Activated CD4-positive, alpha-beta memory T cell treated with anti-CD3 and anti-CD28 coated beads for 36 hours (primary cell): ENCODE measurements at regions not wholly inside any gene's neighbourhood (a gene's known extent, or its start where the extent isn't known, plus 50 kb on each side); places are given as distances from the start of the nearest gene placed in this dataset.
"Not testable (repeated sequence)": the region's sequence is repeated elsewhere in the genome, so short reads cannot be mapped to it uniquely, and the experiment has no call there.

Experiments
- CTCF ChIA-PET: fragments of 350-600 bp; sonication (Branson Sonifier 250); formaldehyde crosslinking; loops from one replicate; lab custom pipeline; 2021; ENCODE audit warnings: antibody characterized with exemption, inconsistent platforms; lab: Charles Lee
- POLR2A ChIA-PET: fragments of 350-600 bp; sonication (Branson Sonifier 250); formaldehyde crosslinking; loops from one replicate; lab custom pipeline; 2021; ENCODE audit warnings: antibody characterized with exemption; lab: Charles Lee
- DNase-seq: peaks from one replicate; pipeline ENCODE4 v3.0.0-alpha.2; 2020
- H3K27ac Mint-ChIP-seq: one replicate; pipeline ENCODE4 v1.8.0; 2021; ENCODE audit warnings: mixed read lengths
- H3K27me3 Mint-ChIP-seq: one replicate; pipeline ENCODE4 v1.8.0; 2021; ENCODE audit warnings: mixed read lengths
- H3K36me3 Mint-ChIP-seq: one replicate; pipeline ENCODE4 v1.8.0; 2021; ENCODE audit warnings: mixed read lengths
- H3K4me1 Mint-ChIP-seq: one replicate; pipeline ENCODE4 v1.8.0; 2021; ENCODE audit warnings: low read depth, mixed read lengths
- H3K4me3 Mint-ChIP-seq: one replicate; pipeline ENCODE4 v1.8.0; 2021; ENCODE audit warnings: mild to moderate bottlenecking, mixed read lengths
- H3K9me3 Mint-ChIP-seq: one replicate; pipeline ENCODE4 v1.8.0; 2021; ENCODE audit warnings: mixed read lengths
- intact Hi-C: fragments of 100-400 bp; cut with micrococcal nuclease; formaldehyde crosslinking; loops from one replicate; pipeline ENCODE4 v1.15.1; 2023

DNA sequence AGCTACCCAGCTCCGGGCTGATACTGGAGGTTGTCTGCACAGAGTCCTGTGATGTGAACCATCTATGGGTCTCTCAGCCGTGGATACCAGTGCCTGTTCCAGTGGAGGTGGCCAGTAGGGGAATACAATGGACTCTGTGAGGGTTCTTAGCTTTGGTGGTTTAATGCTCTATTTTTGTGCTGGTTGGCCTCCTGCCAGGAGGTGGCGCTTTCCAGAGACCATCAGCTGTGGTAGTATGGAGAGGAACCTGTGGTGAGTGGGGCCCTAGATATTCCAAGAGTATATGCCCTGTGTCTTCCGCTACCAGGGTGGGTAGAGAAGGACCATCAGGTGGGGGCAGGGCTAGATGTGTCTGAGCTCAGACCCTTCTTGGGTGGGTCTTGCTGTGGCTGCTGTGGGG, 103.0 kb upstream of the RXFP1 start:
- H3K36me3 Mint-ChIP-seq, DNase-seq, intact Hi-C loops, H3K9me3 Mint-ChIP-seq, H3K4me1 Mint-ChIP-seq, H3K27ac Mint-ChIP-seq, H3K4me3 Mint-ChIP-seq, CTCF ChIA-PET, H3K27me3 Mint-ChIP-seq, POLR2A ChIA-PET: not testable (repeated sequence)

DNA sequence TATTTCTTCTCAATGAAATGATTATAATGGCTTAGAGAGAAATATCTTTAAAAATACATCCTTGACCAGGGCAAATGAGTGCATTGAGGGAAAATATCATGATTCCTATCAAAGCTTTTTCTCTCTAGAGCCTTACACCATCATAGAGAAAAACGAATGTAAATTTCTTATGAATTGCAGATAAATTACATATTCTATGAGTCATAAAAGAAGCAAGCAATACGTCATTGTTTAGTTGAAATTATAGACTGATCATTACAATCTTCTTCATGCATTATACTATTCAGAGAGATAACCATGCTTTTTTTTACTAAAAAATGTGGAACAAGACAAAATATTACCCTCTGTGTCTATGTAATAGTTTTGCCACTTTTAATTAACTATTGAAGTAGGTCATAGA, 100.9 kb upstream of the RXFP1 start:
- no peaks in the 10 kb centered on the region for H3K9me3 Mint-ChIP-seq
- H3K36me3 Mint-ChIP-seq: no peaks in the 10 kb centered on the region
- intact Hi-C loops: no loop called here
- no peak for DNase-seq
- POLR2A ChIA-PET: no interaction called here
- no peaks in the 10 kb centered on the region for H3K27me3 Mint-ChIP-seq
- CTCF ChIA-PET: no interaction called here
- H3K4me3 Mint-ChIP-seq: no peak overlapping the region
- no peaks in the 10 kb centered on the region for H3K4me1 Mint-ChIP-seq
- no peak overlapping the region for H3K27ac Mint-ChIP-seq

DNA sequence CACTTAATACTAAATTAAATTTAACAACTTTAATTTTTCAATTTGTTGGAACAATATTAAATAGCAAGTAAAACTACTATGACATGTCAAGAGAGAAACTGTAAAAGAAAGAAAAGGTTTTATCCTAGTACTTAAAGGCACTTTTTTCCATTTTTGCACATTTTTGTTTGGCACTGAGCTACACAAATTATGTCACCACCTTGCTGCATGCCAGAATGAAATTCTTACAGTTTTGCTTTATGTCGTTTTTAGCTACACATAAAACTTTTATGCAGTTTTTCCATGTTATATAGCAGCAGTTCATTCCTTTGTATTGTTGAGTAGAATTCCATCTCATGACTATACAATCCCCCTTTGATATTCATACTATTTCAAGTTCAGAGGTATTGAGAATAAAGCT, 99.1 kb upstream of the RXFP1 start:
- DNase-seq: no peak
- ChIA-PET POLR2A (no interaction called here), CTCF (no interaction called here)
- intact Hi-C loops: no loop called here
- Mint-ChIP-seq H3K27ac (no peak overlapping the region), H3K27me3 (no peaks in the 10 kb centered on the region), H3K9me3 (no peaks in the 10 kb centered on the region), H3K36me3 (no peaks in the 10 kb centered on the region), H3K4me3 (no peak overlapping the region), H3K4me1 (no peaks in the 10 kb centered on the region)

DNA sequence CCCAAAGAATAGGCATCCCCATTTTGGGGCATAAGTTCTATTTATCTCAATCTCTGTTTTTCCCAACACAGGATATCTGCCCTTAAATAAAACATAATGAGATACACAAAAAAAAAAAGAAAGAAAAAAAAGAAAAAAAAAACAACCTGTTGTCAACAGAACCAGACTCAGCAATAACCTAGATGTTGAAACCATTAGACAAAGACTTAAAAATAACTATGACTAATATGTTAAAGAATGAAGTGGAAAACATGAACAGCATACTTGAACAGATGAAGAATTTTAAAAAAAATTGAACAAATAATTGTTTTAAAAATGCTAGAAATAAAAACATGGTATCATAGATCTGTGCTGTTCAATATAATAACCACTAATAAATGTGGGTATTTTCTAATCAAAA, 93.4 kb upstream of the RXFP1 start:
- Mint-ChIP-seq H3K27ac (no peak overlapping the region), H3K36me3 (no peaks in the 10 kb centered on the region), H3K4me1 (no peaks in the 10 kb centered on the region), H3K4me3 (no peak overlapping the region), H3K27me3 (peaks cover 4% of the 10 kb centered on the region), H3K9me3 (no peaks in the 10 kb centered on the region)
- ChIA-PET POLR2A (no interaction called here), CTCF (no interaction called here)
- no peak for DNase-seq
- intact Hi-C loops: no loop called here

DNA sequence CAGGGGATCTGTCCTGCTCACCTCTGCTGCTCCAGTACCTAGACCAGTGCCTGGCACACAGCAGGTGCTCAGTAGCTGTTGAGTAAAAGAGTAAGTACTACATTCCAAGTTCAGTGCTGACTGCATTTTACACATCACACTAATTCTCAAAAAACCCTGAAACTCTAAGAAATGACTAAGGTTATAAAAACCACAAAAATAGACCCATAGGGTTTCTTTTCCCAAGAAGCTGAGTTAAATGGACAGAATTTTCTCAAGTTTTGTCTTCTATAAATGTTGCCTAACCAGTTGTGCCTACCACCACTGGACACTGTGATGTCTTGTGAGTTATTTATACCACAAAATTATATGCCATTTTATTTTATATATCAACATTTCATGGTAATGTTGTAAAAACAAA, 78.9 kb upstream of the RXFP1 start:
- no peak for DNase-seq
- no peaks in the 10 kb centered on the region for H3K27me3 Mint-ChIP-seq
- H3K27ac Mint-ChIP-seq: no peak overlapping the region
- POLR2A ChIA-PET: no interaction called here
- H3K36me3 Mint-ChIP-seq: no peaks in the 10 kb centered on the region
- CTCF ChIA-PET: no interaction called here
- H3K4me3 Mint-ChIP-seq: no peak overlapping the region
- intact Hi-C loops: no loop called here
- H3K4me1 Mint-ChIP-seq: no peaks in the 10 kb centered on the region
- no peaks in the 10 kb centered on the region for H3K9me3 Mint-ChIP-seq

DNA sequence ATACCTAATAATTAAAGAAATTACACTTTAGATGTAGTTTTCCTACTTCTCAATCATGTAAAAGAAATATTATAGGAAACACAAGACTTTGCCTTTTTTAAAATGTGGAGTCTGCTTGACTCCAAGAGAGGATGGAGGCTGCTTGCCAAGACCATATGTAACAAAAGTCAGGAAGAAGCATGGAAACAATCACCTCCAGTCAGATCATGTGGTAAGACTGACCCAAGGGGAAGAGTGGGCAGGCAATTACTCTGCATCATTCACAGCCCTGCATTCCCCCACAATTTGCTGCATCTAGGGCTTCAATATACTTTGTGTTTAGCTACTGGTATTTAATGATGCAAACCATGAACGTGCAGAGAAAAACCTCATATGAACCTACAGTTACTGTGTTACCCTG, 78.0 kb upstream of the RXFP1 start:
- no peak for DNase-seq
- POLR2A ChIA-PET: no interaction called here
- Mint-ChIP-seq H3K27ac (no peak overlapping the region), H3K9me3 (no peaks in the 10 kb centered on the region), H3K36me3 (no peaks in the 10 kb centered on the region), H3K4me3 (no peak overlapping the region), H3K27me3 (no peaks in the 10 kb centered on the region), H3K4me1 (no peaks in the 10 kb centered on the region)
- intact Hi-C loops: no loop called here
- CTCF ChIA-PET: no interaction called here

DNA sequence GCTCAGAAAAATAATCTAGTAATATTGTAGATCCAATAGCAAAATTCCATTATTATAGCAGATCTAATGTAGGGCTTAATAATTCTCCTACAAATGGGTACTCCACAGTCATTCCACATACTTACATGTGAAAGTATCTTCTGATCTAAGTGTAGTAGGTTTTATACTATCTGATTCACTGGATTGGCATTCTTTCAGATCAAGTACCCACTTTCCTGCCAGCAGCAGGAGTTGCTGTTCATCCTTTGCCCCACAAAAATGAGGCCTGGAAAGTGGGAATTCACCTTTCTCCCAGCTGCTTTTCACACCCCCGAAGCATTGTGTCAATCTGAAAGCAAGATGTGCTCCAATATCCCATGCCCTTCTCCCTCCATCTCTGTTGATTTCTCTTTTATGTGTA, 77.1 kb upstream of the RXFP1 start:
- no peaks in the 10 kb centered on the region for H3K27me3 Mint-ChIP-seq
- no peaks in the 10 kb centered on the region for H3K4me1 Mint-ChIP-seq
- CTCF ChIA-PET: no interaction called here
- no peak overlapping the region for H3K4me3 Mint-ChIP-seq
- intact Hi-C loops: no loop called here
- DNase-seq: no peak
- POLR2A ChIA-PET: no interaction called here
- H3K27ac Mint-ChIP-seq: no peak overlapping the region
- H3K36me3 Mint-ChIP-seq: no peaks in the 10 kb centered on the region
- no peaks in the 10 kb centered on the region for H3K9me3 Mint-ChIP-seq

DNA sequence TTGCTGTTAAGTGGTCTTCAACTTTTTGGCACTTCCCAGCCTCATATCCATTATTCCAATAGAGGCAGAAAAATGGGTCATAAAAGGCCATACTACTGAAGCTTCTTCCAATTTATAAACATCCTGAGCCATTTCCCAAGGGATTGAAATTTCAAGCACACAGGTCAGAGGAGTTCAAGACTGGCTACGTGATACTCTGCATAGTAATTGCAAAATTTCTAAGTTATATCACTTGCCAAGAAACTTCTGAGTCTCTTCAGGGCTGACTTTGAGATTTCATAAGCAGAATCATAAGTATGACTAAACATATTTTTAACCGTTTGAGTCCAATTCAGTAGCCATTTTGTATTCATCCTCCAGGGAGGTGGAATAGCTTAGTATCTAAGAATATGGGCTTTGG, 75.6 kb upstream of the RXFP1 start:
- POLR2A ChIA-PET: no interaction called here
- CTCF ChIA-PET: no interaction called here
- DNase-seq: no peak
- intact Hi-C loops: no loop called here
- Mint-ChIP-seq H3K4me1 (no peaks in the 10 kb centered on the region), H3K4me3 (no peak overlapping the region), H3K27me3 (no peaks in the 10 kb centered on the region), H3K27ac (no peak overlapping the region), H3K36me3 (no peaks in the 10 kb centered on the region), H3K9me3 (no peaks in the 10 kb centered on the region)

DNA sequence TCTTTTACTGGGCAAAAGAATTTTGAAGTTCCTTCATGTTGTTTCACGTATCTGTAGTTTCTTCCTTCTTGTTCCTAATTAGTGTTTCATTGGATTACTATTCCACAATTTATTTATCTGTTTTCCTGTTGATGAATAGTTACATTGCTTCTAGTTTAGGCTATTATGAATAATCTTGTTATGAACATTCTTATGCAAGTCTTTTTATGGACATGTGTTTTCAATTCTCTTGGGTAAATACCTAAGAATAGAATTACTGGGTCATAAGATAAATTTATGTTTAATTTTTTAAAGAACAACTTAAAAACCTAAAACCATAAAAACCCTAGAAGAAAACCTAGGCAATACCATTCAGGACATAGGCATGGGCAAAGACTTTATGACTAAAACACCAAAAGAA, 70.9 kb upstream of the RXFP1 start:
- no peaks in the 10 kb centered on the region for H3K4me1 Mint-ChIP-seq
- intact Hi-C loops: no loop called here
- H3K4me3 Mint-ChIP-seq: no peak overlapping the region
- H3K36me3 Mint-ChIP-seq: no peaks in the 10 kb centered on the region
- DNase-seq: no peak
- no peaks in the 10 kb centered on the region for H3K27me3 Mint-ChIP-seq
- no peak overlapping the region for H3K27ac Mint-ChIP-seq
- peaks cover 3% of the 10 kb centered on the region for H3K9me3 Mint-ChIP-seq
- CTCF ChIA-PET: no interaction called here
- POLR2A ChIA-PET: no interaction called here

DNA sequence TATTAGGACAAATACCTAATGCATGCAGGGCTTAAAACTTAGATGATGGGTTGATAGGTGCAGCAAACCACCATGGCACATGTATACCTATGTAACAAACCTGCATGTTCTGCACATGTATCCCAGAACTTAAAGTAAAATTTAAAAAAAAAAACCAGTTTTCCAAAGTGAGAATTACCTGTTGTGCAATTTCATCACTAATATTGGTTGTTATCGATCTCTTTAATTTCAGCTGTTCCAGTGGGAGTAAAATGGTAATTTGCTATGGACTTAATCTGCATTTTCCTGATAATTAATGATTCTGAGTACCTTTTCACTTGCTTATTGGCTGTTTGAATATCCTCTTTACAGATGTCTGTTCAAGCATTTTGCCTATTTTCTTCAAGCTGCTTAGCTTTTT, 69.6 kb upstream of the RXFP1 start:
- DNase-seq, H3K36me3 Mint-ChIP-seq, H3K27me3 Mint-ChIP-seq, H3K4me1 Mint-ChIP-seq, CTCF ChIA-PET, POLR2A ChIA-PET, H3K4me3 Mint-ChIP-seq, intact Hi-C loops, H3K27ac Mint-ChIP-seq, H3K9me3 Mint-ChIP-seq: not testable (repeated sequence)

DNA sequence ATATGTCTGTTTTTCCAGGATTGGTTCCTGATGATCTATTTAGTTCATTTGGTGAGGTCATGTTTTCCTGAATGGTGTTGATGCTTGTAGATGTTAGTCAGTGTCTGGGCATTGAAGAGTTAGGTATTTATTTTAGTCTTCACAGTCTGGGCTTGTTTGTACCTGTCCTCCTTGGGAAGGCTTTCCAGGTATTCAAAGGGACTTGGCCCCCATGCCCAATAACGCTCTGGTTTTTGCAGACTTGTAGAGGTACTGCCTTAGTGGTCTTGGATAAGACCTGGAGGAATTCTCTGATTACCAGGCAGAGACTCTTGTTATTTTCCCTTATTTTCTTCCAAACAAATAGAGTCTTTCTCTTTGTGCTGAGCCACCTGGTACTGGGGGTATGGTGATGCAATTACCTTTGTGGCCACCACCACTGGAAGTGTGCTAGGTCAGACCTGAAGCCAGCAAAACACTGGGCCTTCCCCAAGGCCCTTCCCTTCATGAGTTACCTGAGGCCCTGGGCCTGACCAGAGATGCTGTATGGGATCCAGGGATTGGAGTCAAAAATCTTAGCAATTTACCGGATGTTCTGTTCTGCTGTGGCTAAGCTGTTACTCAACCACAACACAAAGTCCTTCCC, 63.3 kb upstream of the RXFP1 start:
- H3K27ac Mint-ChIP-seq: no peak overlapping the region
- POLR2A ChIA-PET: no interaction called here
- no peaks in the 10 kb centered on the region for H3K36me3 Mint-ChIP-seq
- H3K4me1 Mint-ChIP-seq: no peaks in the 10 kb centered on the region
- CTCF ChIA-PET: no interaction called here
- no peaks in the 10 kb centered on the region for H3K27me3 Mint-ChIP-seq
- H3K9me3 Mint-ChIP-seq: no peaks in the 10 kb centered on the region
- DNase-seq: no peak
- intact Hi-C loops: no loop called here
- H3K4me3 Mint-ChIP-seq: no peak overlapping the region

DNA sequence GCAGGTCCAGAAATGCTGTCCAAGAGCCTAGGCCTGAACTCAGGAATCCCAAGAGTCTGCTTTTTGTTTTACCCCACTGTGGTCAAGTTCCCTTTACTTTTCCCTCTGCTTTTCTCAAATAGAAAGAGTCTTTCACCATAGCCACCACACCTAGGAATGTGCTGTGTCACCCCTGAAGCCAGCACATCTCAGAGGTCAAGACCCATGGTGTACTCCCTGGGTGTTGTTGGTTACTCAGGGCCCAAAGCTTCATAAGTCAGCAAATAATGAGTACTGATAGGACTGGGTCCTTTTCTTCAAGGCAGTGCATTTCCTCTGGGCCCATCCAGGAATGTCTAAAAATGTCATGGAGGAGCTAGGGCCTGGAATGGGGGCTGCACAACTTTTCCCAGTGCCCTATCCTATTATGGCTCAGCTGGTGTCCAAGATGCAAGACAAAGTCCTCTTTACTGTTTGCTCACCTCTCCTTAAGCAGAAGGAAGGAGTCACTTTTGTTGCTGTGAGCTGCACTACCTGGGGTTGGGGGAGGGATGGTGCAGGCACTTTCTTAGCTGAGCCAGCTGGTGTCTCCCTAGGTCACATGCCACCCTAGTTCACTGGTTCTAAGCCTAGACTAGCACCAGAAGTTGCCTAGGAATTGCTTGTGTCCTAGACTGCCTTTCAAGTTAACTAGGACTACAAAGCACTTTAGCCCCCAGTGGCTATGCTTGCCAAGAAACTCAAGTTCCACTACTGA, 62.4 kb upstream of the RXFP1 start:
- POLR2A ChIA-PET: no interaction called here
- intact Hi-C loops: no loop called here
- no peak for DNase-seq
- CTCF ChIA-PET: no interaction called here
- Mint-ChIP-seq H3K4me1 (no peaks in the 10 kb centered on the region), H3K27me3 (no peaks in the 10 kb centered on the region), H3K4me3 (no peak overlapping the region), H3K27ac (no peak overlapping the region), H3K36me3 (no peaks in the 10 kb centered on the region), H3K9me3 (no peaks in the 10 kb centered on the region)

DNA sequence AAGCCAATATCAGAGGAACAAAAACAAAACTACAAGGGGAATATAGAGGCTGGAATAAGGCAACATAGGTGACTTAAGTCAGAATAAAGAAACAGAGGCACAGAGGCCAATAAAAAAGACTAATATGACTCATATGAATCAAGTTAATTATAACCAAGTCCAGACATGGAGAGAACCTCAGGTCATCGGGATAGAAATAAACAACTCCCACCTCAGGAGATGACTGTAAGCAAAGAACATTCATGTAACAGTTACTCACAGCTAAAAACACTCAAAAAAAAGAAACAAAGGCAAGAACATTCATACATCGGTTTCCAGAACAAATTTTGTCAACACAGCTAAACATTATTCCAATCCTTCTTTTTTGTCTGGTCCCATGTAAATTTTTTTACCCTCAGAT, 60.3 kb upstream of the RXFP1 start:
- Mint-ChIP-seq H3K4me3 (no peak overlapping the region), H3K9me3 (no peaks in the 10 kb centered on the region), H3K27me3 (no peaks in the 10 kb centered on the region), H3K27ac (no peak overlapping the region), H3K36me3 (no peaks in the 10 kb centered on the region), H3K4me1 (no peaks in the 10 kb centered on the region)
- CTCF ChIA-PET: no interaction called here
- intact Hi-C loops: no loop called here
- POLR2A ChIA-PET: no interaction called here
- no peak for DNase-seq
